ENCODE measurements at regions not wholly inside any gene's neighbourhood (a gene's known extent, or its start where the extent isn't known, plus 50 kb on each side); places are given as distances from the start of the nearest gene placed in this dataset.

DNA sequence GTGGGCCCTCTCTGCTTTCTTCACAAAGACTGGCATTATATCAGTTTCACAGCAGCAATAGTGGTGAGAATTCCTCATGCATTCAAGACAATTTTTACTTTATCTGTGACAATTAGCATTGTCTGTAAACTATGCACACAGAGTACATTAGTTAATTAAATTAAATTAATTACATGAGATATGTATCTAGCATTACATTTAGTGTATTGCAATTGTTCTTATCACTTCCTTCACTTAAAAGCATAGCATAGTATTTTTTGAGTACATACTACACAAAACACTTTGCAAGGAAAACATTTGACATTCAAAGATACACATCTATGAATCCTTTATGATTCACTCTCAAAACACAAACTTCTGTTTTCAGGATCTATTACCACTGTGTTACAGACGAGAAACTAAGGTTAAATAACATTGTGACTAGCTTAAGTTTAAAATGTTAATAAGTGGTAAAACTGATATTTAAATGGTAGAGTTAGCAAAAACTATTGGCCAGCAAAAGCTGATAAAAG is 1542.6 kb downstream of the PLA2G4A start:
- DNase-seq (ENCODE audit: low spot score) = no peak

DNA sequence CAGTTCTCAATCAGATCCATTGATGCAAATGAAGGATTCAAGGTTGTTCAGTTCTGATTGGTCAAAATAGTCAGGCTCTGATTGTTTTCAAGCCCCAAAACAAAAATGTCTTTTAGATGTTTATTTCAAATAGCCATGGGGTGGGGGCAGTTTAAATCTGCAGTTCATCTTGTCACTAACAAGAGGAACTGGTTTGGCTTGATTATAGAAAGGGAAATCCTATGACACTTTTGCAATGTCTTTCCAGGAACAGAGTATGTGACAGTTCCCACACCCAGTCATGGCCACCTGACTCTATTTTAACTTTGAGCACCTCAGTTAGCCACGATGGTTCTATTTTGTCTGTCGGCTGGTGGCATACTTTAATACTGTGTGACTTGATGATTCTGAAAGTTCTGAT is 1544.1 kb downstream of the PLA2G4A start:
- Mint-ChIP-seq H3K4me3 (no peak overlapping the region), H3K27ac (no peak overlapping the region), H3K4me1 (peaks cover 5% of the 10 kb centered on the region; the same call in 2 of the 3 replicates), H3K36me3 (ENCODE audit: low read depth) (peaks cover 6% of the 10 kb centered on the region; the same call in 2 of the 3 replicates), H3K9me3 (peaks cover 9% of the 10 kb centered on the region; the same call in 2 of the 3 replicates), H3K27me3 (ENCODE audit: insufficient read depth, low read depth, poor library complexity) (peaks cover 2% of the 10 kb centered on the region)
- H3K9me2 ChIP-seq (ENCODE audit: insufficient read depth) = no peaks in the 10 kb centered on the region
- no peak for TF ChIP-seq EZH2phosphoT487 (IDR thresholded peaks at IDR 0.05; ENCODE audit: unreplicated experiment)
- H4K20me1 ChIP-seq (replicated peaks; ENCODE audit: insufficient read depth) = no peaks in the 10 kb centered on the region
- H2AFZ ChIP-seq = no peak overlapping the region
- no peak overlapping the region for H3K27ac ChIP-seq (ENCODE audit: low read depth)
- H3K4me3 ChIP-seq = no peak overlapping the region
- no peaks in the 10 kb centered on the region for H3K27me3 ChIP-seq (ENCODE audit: insufficient read depth)
- H3F3A ChIP-seq (replicated peaks; ENCODE audit: low read depth) = no peaks in the 10 kb centered on the region
- ATAC-seq (no peak), DNase-seq (ENCODE audit: low spot score) (no peak)
- H3K36me3 ChIP-seq (ENCODE audit: insufficient read depth) = no peaks in the 10 kb centered on the region
- no peak overlapping the region for H3K4me2 ChIP-seq
- H3K4me1 ChIP-seq (ENCODE audit: insufficient read depth) = peaks cover 7% of the 10 kb centered on the region
- H3K79me2 ChIP-seq (replicated peaks; ENCODE audit: insufficient read depth) = no peaks in the 10 kb centered on the region

More for the DNA sequence above, 1542.6 kb downstream of the PLA2G4A start:
- H4K20me1 ChIP-seq (replicated peaks; ENCODE audit: insufficient read depth) = no peaks in the 10 kb centered on the region
- H3K27ac ChIP-seq (ENCODE audit: low read depth) = no peak overlapping the region
- no peaks in the 10 kb centered on the region for H3K36me3 ChIP-seq (ENCODE audit: insufficient read depth)
- peaks cover 18% of the 10 kb centered on the region for H3K4me1 ChIP-seq (ENCODE audit: insufficient read depth)
- H3K27me3 ChIP-seq (ENCODE audit: insufficient read depth) = no peaks in the 10 kb centered on the region
- H3K27ac Mint-ChIP-seq = no peak overlapping the region
- H2AFZ ChIP-seq = no peak overlapping the region
- no peak for TF ChIP-seq EZH2 (IDR thresholded peaks at IDR 0.05; ENCODE audit: low read depth, unreplicated experiment)
- no peak for TF ChIP-seq EZH2phosphoT487 (IDR thresholded peaks at IDR 0.05; ENCODE audit: unreplicated experiment)
- TF ChIP-seq CREB1 (CRISPR knock-in tag; IDR thresholded peaks at IDR 0.05; ENCODE audit: low read depth) = no peak
- no peak for TF ChIP-seq ZNF331 (CRISPR knock-in tag; IDR thresholded peaks at IDR 0.05; ENCODE audit: low read depth)
- TF ChIP-seq, protein P1, sequence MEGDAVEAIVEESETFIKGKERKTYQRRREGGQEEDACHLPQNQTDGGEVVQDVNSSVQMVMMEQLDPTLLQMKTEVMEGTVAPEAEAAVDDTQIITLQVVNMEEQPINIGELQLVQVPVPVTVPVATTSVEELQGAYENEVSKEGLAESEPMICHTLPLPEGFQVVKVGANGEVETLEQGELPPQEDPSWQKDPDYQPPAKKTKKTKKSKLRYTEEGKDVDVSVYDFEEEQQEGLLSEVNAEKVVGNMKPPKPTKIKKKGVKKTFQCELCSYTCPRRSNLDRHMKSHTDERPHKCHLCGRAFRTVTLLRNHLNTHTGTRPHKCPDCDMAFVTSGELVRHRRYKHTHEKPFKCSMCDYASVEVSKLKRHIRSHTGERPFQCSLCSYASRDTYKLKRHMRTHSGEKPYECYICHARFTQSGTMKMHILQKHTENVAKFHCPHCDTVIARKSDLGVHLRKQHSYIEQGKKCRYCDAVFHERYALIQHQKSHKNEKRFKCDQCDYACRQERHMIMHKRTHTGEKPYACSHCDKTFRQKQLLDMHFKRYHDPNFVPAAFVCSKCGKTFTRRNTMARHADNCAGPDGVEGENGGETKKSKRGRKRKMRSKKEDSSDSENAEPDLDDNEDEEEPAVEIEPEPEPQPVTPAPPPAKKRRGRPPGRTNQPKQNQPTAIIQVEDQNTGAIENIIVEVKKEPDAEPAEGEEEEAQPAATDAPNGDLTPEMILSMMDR (conservative IDR thresholded peaks at IDR 0.05; ENCODE audit: low read depth in 2 of 2) = no peak
- TF ChIP-seq, protein P2, sequence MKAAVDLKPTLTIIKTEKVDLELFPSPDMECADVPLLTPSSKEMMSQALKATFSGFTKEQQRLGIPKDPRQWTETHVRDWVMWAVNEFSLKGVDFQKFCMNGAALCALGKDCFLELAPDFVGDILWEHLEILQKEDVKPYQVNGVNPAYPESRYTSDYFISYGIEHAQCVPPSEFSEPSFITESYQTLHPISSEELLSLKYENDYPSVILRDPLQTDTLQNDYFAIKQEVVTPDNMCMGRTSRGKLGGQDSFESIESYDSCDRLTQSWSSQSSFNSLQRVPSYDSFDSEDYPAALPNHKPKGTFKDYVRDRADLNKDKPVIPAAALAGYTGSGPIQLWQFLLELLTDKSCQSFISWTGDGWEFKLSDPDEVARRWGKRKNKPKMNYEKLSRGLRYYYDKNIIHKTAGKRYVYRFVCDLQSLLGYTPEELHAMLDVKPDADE (IDR thresholded peaks at IDR 0.05) = no peak
- TF ChIP-seq NANOG (IDR thresholded peaks at IDR 0.05; ENCODE audit: borderline replicate concordance) = no peak
- H3K9me3 Mint-ChIP-seq = peaks cover 9% of the 10 kb centered on the region; the same call in 2 of the 3 replicates
- peaks cover 2% of the 10 kb centered on the region for H3K27me3 Mint-ChIP-seq (ENCODE audit: insufficient read depth, low read depth, poor library complexity)
- H3K4me3 Mint-ChIP-seq = no peak overlapping the region
- H3K36me3 Mint-ChIP-seq (ENCODE audit: low read depth) = peaks cover 6% of the 10 kb centered on the region; the same call in 2 of the 3 replicates
- no peak overlapping the region for H3K4me3 ChIP-seq
- ATAC-seq = no peak
- H3F3A ChIP-seq (replicated peaks; ENCODE audit: low read depth) = no peaks in the 10 kb centered on the region
- no peak overlapping the region for H3K4me2 ChIP-seq
- peaks cover 17% of the 10 kb centered on the region for H3K4me1 Mint-ChIP-seq
- no peaks in the 10 kb centered on the region for H3K9me2 ChIP-seq (ENCODE audit: insufficient read depth)
- H3K79me2 ChIP-seq (replicated peaks; ENCODE audit: insufficient read depth) = no peaks in the 10 kb centered on the region

DNA sequence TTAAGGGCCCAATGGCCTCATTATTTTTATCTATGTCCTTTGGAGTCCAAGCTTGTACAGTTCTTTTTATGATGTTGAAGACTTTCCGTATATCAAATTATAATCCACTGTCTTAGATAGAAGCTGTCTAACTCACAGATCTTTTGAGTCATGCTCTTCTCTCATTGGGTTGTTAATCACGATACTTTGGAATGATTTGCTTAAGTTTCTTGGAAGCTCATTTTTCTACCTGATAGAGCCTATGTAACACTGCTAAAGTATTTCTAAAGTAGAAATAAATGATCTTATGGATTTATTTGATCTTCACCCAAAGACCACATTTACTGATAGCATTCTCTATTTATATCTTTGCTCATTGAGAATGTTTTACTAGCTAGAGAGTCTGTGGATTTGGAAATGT is 1554.1 kb downstream of the PLA2G4A start:
- H3K4me1 ChIP-seq (ENCODE audit: insufficient read depth) = no peaks in the 10 kb centered on the region
- ATAC-seq (no peak), DNase-seq (ENCODE audit: low spot score) (no peak)
- no peak for TF ChIP-seq CREB1 (CRISPR knock-in tag; IDR thresholded peaks at IDR 0.05; ENCODE audit: low read depth)

More for the DNA sequence above, 1554.1 kb downstream of the PLA2G4A start:
- Histone ChIP-seq H3K9me2 (ENCODE audit: insufficient read depth) (no peaks in the 10 kb centered on the region), H3K27me3 (ENCODE audit: insufficient read depth) (no peaks in the 10 kb centered on the region), H3K36me3 (ENCODE audit: insufficient read depth) (no peaks in the 10 kb centered on the region), H3K79me2 (replicated peaks; ENCODE audit: insufficient read depth) (no peaks in the 10 kb centered on the region), H2AFZ (no peak overlapping the region), H3K27ac (ENCODE audit: low read depth) (no peak overlapping the region), H3F3A (replicated peaks; ENCODE audit: low read depth) (no peaks in the 10 kb centered on the region), H3K4me2 (no peak overlapping the region), H4K20me1 (replicated peaks; ENCODE audit: insufficient read depth) (no peaks in the 10 kb centered on the region), H3K4me3 (no peak overlapping the region)
- no peaks in the 10 kb centered on the region for H3K36me3 Mint-ChIP-seq (ENCODE audit: low read depth)
- H3K27me3 Mint-ChIP-seq (ENCODE audit: insufficient read depth, low read depth, poor library complexity) = no peaks in the 10 kb centered on the region
- H3K4me3 Mint-ChIP-seq = no peak overlapping the region
- no peaks in the 10 kb centered on the region for H3K4me1 Mint-ChIP-seq
- H3K27ac Mint-ChIP-seq = no peak overlapping the region
- H3K9me3 Mint-ChIP-seq = no peaks in the 10 kb centered on the region

Measured in GM23338 (cell line).